ENCODE measurements at regions not wholly inside any gene's neighbourhood (a gene's known extent, or its start where the extent isn't known, plus 50 kb on each side); places are given as distances from the start of the nearest gene placed in this dataset.

- H3K4me3 ChIP-seq (ENCODE audit: control insufficient read depth, low read depth, low read length), result no peak overlapping the region
- no peak for TF ChIP-seq CTCF (IDR thresholded peaks at IDR 0.05; ENCODE audit: control insufficient read depth, insufficient read depth, low read depth, low read length, missing control alignments)
- DNase-seq (ENCODE audit: low read depth), result no peak
These were observed 1016.7 kb upstream of the LCORL start for GRCh38 chr4:19038231-19038630.

- no peak for DNase-seq (ENCODE audit: low read depth)
- H3K4me3 ChIP-seq (ENCODE audit: control insufficient read depth, low read depth, low read length), result no peak overlapping the region
- no peak for TF ChIP-seq CTCF (IDR thresholded peaks at IDR 0.05; ENCODE audit: control insufficient read depth, insufficient read depth, low read depth, low read length, missing control alignments)
These were observed 1012.5 kb upstream of the LCORL start for GRCh38 chr4:19033816-19034733.

- no peak for DNase-seq (ENCODE audit: low read depth)
- TF ChIP-seq CTCF (IDR thresholded peaks at IDR 0.05; ENCODE audit: control insufficient read depth, insufficient read depth, low read depth, low read length, missing control alignments), result no peak
- no peak overlapping the region for H3K4me3 ChIP-seq (ENCODE audit: control insufficient read depth, low read depth, low read length)
These were observed 1009.0 kb upstream of the LCORL start for GRCh38 chr4:19030536-19030935.

- DNase-seq (ENCODE audit: low read depth), result no peak
- no peak for TF ChIP-seq CTCF (IDR thresholded peaks at IDR 0.05; ENCODE audit: control insufficient read depth, insufficient read depth, low read depth, low read length, missing control alignments)
These were observed 1008.5 kb upstream of the LCORL start for GRCh38 chr4:19030048-19030447.

GRCh38 chr4:19026281-19026680 is 1004.7 kb upstream of the LCORL start:
- no peak for DNase-seq (ENCODE audit: low read depth)

More at GRCh38 chr4:19030048-19030447, 1008.5 kb upstream of the LCORL start:
- H3K4me3 ChIP-seq (ENCODE audit: control insufficient read depth, low read depth, low read length), result no peak overlapping the region

GRCh38 chr4:19025031-19025430 is 1003.5 kb upstream of the LCORL start:
- no peak overlapping the region for H3K4me3 ChIP-seq (ENCODE audit: control insufficient read depth, low read depth, low read length)
- no peak for DNase-seq (ENCODE audit: low read depth)
- TF ChIP-seq CTCF (IDR thresholded peaks at IDR 0.05; ENCODE audit: control insufficient read depth, insufficient read depth, low read depth, low read length, missing control alignments), result no peak

More at GRCh38 chr4:19026281-19026680, 1004.7 kb upstream of the LCORL start:
- TF ChIP-seq CTCF (IDR thresholded peaks at IDR 0.05; ENCODE audit: control insufficient read depth, insufficient read depth, low read depth, low read length, missing control alignments), result no peak
- H3K4me3 ChIP-seq (ENCODE audit: control insufficient read depth, low read depth, low read length), result no peak overlapping the region
